ENCODE measurements at regions not wholly inside any gene's neighbourhood (a gene's known extent, or its start where the extent isn't known, plus 50 kb on each side); places are given as distances from the start of the nearest gene placed in this dataset.

- TF ChIP-seq, protein P1, sequence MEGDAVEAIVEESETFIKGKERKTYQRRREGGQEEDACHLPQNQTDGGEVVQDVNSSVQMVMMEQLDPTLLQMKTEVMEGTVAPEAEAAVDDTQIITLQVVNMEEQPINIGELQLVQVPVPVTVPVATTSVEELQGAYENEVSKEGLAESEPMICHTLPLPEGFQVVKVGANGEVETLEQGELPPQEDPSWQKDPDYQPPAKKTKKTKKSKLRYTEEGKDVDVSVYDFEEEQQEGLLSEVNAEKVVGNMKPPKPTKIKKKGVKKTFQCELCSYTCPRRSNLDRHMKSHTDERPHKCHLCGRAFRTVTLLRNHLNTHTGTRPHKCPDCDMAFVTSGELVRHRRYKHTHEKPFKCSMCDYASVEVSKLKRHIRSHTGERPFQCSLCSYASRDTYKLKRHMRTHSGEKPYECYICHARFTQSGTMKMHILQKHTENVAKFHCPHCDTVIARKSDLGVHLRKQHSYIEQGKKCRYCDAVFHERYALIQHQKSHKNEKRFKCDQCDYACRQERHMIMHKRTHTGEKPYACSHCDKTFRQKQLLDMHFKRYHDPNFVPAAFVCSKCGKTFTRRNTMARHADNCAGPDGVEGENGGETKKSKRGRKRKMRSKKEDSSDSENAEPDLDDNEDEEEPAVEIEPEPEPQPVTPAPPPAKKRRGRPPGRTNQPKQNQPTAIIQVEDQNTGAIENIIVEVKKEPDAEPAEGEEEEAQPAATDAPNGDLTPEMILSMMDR (IDR thresholded peaks at IDR 0.05; ENCODE audit: low read length), result no peak
- no peak for TF ChIP-seq EZH2phosphoT487 (IDR thresholded peaks at IDR 0.05; ENCODE audit: low read length)
Measured at GRCh38 chr2:53131416-53131815, 636.2 kb upstream of the CHAC2 start.
